Ureter (tissue), 1 donor: ENCODE measurements at regions not wholly inside any gene's neighbourhood (a gene's known extent, or its start where the extent isn't known, plus 50 kb on each side); places are given as distances from the start of the nearest gene placed in this dataset.

Experiments used
- DNase-seq: peaks from one replicate; pipeline ENCODE4 v3.0.0-alpha.2; 2020; ENCODE audit warnings: low spot score
- donor health status: DM: yes; HTN: yes; CAD: no.

- no peak for DNase-seq
Measured at GRCh38 chr10:85008488-85009184, 680.2 kb downstream of the CCSER2 start.

GRCh38 chr10:85012305-85012704 is 683.9 kb downstream of the CCSER2 start:
- no peak for DNase-seq

DNA sequence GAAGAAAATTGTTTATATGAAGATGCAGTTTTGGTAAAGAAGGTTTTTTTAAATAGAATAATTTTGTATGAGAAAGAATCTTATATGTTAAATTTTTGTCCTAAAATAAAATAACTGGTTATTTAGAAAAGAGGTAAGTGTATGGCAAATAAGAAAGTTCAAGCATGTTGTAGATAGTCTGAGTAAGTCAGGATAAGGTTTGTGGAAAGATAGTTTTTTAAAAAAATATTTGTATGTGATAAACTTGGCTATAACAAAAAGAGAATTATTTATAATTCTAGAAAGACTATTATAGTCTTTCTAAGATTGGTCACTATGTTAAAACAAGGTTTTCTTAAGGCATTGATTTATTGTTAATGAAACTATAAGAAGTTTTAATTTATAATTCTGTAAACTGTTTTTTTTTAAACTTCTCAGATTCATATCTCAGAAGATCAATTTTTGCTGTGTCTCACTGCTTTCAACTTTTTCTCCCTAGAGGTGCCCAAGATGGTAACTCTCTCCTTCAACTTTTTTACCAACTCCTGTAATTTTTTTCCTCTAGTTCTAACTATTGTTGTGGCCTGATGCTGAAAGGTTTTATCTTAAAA is 698.6 kb downstream of the CCSER2 start:
- DNase-seq = no peak

DNA sequence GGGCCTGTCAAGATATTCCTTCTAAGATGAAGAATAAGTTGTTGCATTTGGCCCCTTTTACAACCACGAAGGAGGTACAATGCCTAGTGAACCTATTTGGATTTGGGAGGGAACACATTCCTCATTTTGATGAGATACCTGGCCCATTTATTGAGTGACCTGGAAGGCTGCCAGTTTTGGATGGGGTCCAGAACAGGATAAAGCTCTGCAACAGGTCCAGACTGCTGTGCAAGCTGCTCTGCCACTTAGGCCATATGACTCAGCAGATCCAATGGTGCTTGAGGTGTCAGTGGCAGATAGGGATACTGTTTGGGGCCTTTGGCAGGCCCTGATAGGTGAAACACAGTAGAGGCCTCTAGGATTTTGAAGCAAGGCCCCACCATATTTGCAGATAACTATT is 704.6 kb downstream of the CCSER2 start:
- DNase-seq = no peak

- no peak for DNase-seq
Measured at GRCh38 chr10:85036661-85037060, 708.3 kb downstream of the CCSER2 start.

GRCh38 chr10:85039311-85039710 is 710.9 kb downstream of the CCSER2 start:
- DNase-seq = no peak

DNA sequence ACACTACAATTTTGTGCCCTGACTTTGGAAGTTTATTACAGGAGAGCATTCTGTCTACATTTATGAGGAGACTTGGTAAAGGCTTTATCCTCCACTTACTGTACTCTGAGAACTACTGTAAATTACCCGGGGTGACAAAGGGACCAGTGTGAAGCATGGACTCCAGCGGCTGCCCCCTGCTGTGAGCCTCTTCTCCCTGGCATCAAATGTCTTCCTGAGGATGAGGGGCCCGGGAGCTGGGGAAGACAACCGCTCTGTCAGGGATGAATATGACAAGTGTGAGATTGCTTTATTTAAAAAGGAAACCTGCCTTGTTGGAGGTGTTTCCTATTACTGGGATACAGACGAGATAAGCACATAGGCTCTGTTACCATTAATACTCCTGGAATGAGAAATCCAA is 714.8 kb downstream of the CCSER2 start:
- no peak for DNase-seq

DNA sequence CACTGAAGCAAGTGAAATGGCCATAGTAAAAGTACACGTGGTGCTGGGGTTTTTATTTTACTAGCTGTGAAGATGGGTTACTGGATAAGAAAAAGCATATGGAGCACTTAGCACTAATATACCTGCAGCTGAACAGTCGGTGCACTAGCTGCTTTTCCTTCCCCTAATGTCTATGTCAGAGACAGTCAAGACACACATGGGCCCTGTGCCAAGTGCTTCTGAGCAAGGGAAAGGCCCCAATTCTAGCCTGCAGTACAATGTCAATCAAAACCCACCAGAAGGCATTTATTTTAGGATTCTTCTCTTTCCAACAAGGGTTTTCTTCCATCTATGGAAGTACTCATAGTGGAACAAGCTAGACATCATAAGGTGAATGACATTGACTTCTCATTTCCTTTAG is 716.7 kb downstream of the CCSER2 start:
- DNase-seq = no peak

GRCh38 chr10:85047170-85047834 is 718.9 kb downstream of the CCSER2 start:
- no peak for DNase-seq

DNA sequence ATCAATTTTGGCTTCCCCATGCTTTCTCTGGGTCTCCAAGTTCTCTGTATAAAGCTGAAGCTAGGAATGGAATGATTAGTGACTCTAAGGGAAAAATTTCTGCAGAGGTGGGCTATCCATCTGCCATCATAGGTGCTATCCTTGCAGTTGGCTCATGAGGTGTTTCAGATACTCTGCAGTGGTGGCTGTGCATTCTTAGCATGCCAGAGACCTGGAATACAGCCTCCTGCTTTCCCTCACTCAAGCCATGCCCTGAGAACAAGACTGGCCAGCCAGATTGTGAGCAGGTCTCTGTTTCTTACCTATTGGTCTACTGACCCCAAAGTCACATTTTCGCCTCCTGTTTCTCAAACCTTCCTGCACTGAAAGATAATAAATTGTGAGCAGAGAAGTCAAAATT is 719.6 kb downstream of the CCSER2 start:
- no peak for DNase-seq

GRCh38 chr10:85048644-85049043 is 720.3 kb downstream of the CCSER2 start:
- DNase-seq = no peak

DNA sequence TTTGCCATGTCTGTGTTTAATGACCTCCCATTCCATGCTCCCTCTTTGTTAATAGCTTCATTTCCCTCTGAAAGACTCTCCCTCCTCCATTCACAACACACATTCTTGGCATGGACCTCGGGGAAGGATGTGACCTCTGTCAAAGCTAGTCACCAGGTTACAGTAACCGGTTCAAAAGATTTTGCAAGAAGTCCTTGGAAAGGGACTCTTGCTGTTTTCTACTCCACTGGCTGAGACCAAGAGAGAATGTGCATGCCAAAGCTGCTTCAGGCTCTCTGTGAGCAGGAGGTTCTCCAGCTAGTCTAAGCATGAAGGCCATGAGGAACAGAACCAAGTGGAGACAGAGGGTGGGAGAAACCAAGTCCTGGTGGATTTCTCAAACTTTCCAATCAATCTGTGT is 732.6 kb downstream of the CCSER2 start:
- no peak for DNase-seq

- no peak for DNase-seq
Measured at GRCh38 chr10:85061401-85061800, 733.0 kb downstream of the CCSER2 start.

GRCh38 chr10:85067955-85068354 is 739.6 kb downstream of the CCSER2 start:
- no peak for DNase-seq

DNA sequence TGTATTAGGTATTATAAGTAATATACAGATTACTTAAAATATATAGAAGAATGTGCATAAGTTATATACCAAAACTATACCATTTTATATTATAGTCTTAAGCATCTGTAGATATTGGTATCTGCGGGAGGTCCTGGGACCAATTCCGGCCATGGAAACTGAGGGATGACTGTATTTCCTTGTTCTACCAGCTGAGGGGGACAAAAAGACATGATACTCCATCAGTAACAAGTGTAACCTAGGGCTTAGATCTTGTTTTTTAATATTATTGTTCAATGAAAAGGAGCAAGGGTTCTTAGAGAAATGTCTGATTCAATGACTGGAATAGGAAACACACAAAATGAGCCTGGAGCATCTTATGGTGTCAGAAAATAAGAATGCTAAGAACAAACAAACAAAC is 752.5 kb downstream of the CCSER2 start:
- DNase-seq = no peak

GRCh38 chr10:85098835-85099521 is 770.6 kb downstream of the CCSER2 start:
- DNase-seq = no peak

DNA sequence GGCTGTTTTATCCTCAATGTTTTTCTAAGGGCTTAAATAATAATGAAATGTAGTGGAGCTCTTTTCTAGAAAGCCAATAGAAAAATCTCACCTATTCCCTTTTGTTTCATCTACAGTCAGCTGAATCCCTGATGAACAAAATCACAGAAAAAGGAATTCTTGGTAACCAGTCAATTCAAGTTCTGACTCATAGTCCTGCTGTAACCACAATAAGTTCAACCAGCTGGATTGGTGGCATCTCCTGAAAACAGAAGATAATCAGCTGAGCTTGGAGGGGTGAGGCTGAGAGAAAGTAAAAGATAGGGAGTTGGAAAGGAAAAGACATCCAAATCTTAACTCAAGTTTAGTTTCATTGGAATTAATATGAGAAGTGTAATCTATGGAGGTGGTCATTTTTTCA is 772.1 kb downstream of the CCSER2 start:
- no peak for DNase-seq

- DNase-seq = no peak
Measured at GRCh38 chr10:85105614-85106255, 777.3 kb downstream of the CCSER2 start.

- no peak for DNase-seq
Measured at GRCh38 chr10:85111271-85111670, 782.9 kb downstream of the CCSER2 start.

DNA sequence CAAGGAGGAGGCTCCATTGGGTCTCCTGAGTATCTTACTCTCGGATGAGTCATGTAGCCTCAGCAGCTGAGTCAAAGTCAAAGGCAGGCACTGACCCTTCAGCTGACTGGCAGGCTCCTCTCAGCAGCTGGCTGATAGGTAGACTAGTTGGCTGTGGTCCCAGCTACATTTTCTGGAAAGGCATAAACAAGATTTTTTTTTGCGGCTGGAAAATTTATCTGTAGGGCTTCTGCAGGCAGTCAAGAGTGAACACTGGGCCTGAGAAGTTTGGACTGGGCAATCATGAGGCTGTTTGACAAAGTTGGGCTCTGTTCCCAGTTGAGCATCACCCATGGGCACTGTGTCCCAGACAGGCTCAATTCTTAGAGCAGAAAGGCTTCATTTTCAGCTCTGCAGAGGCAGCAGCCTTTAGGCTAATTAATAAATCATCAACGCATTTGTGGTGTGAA is 796.2 kb downstream of the CCSER2 start:
- no peak for DNase-seq

DNA sequence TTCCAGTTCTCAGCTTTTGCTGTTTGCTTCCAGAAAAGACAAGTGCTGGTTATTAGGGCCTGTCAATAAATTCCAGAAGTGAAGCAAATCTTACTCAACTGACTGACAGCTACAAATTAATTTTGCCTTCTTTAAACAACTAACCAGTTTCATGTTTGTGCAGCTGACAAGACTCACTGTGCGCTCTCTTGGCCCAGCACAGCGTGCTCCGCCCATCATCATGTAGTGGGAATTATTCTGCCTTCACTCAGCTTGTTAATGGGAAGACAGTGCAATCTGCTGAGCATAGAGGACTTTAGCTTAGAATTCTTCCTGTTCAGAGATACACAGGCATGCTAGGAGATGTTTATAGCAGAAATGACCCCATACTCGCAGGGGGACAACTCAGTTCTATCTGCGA is 808.9 kb downstream of the CCSER2 start:
- DNase-seq = no peak

DNA sequence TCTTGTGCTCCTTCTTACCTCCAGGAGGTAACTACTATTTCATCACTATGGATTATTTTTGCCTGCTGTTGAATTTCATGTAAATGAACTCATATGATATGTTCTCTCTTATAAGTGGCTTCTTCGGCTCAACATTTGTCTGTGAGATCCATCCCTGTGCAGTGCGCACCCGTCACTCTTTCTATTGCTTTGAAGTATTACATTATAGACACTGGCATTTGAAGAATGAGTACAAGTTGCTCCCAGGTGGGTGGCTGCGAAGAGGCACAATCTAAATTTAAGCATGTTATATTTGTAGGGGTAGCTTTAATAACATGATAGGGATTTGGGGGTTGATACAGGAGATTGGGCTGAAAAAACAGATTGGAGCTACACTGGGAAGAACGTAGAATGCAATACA is 809.7 kb downstream of the CCSER2 start:
- no peak for DNase-seq
